ENCODE measurements at regions not wholly inside any gene's neighbourhood (a gene's known extent, or its start where the extent isn't known, plus 50 kb on each side); places are given as distances from the start of the nearest gene placed in this dataset.

DNA sequence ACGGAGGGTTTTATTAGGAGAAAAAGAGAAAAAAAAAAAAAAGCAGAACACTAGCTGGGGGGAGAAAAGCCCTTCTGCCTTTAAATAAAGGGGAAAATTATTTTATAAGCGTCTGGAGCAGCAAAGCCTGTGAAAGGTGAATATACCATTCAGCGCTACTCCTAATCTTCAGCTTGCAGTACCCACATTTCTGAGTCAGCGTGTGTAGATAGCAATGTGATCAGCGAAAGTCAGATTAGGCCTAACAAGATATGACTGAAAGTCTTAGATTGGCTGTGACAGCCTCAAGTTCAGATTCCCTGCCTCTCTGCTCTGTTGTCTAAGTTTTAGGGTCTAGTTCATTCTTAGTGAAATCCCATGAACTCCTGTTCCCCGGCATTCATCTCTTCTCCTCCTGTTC lies 279.5 kb downstream of the TMEM114 start:
- TF ChIP-seq, protein P1, sequence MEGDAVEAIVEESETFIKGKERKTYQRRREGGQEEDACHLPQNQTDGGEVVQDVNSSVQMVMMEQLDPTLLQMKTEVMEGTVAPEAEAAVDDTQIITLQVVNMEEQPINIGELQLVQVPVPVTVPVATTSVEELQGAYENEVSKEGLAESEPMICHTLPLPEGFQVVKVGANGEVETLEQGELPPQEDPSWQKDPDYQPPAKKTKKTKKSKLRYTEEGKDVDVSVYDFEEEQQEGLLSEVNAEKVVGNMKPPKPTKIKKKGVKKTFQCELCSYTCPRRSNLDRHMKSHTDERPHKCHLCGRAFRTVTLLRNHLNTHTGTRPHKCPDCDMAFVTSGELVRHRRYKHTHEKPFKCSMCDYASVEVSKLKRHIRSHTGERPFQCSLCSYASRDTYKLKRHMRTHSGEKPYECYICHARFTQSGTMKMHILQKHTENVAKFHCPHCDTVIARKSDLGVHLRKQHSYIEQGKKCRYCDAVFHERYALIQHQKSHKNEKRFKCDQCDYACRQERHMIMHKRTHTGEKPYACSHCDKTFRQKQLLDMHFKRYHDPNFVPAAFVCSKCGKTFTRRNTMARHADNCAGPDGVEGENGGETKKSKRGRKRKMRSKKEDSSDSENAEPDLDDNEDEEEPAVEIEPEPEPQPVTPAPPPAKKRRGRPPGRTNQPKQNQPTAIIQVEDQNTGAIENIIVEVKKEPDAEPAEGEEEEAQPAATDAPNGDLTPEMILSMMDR (IDR thresholded peaks at IDR 0.05): no peak
- TF ChIP-seq EZH2 (IDR thresholded peaks at IDR 0.05; ENCODE audit: borderline replicate concordance, insufficient read depth, low read depth, low read length, poor library complexity, severe bottlenecking): no peak
